Naive thymus-derived CD8-positive, alpha-beta T cell (primary cell): ENCODE measurements at regions not wholly inside any gene's neighbourhood (a gene's known extent, or its start where the extent isn't known, plus 50 kb on each side); places are given as distances from the start of the nearest gene placed in this dataset.
"Not testable (repeated sequence)": the region's sequence is repeated elsewhere in the genome, so short reads cannot be mapped to it uniquely, and the experiment has no call there.

Source experiments
- ATAC-seq, 2 donors: fragments of 150-1000 bp; cut with Tn5 transposase in 1 of 2; sonication (Bioruptor Pico), chemical (Tn5 transposase) in 1 of 2; 1 replicate in 1 of 2; 2 replicates in 1 of 2; pipeline ENCODE4 v1.10.0; 2021; ENCODE audit warnings: mild to moderate bottlenecking in 2 of 2, moderate library complexity in 2 of 2
- POLR2A ChIA-PET: fragments of 350-600 bp; sonication (Branson Sonifier 250); formaldehyde crosslinking; loops from one replicate; lab custom pipeline; 2021; ENCODE audit warnings: antibody characterized with exemption; lab: Charles Lee
- DNase-seq, 10 donors: peaks; one replicate each; pipeline versions ENCODE4 v3.0.0 to v3.0.0-alpha.2; 2020 to 2022
- H3K27ac Mint-ChIP-seq, 10 donors: one replicate each; pipeline ENCODE4 v1.8.0; 2020 to 2022; ENCODE audit warnings: mild to moderate bottlenecking in 10 of 10, mixed read lengths in 10 of 10, moderate library complexity in 4 of 10, inconsistent platforms in 1 of 10
- H3K27me3 Mint-ChIP-seq, 5 donors: one replicate each; pipeline ENCODE4 v1.8.0; 2021 to 2022; ENCODE audit warnings: mixed read lengths in 5 of 5
- H3K36me3 Mint-ChIP-seq, 3 donors: one replicate each; pipeline ENCODE4 v1.8.0; 2020 to 2022; ENCODE audit warnings: mixed read lengths in 3 of 3, mild to moderate bottlenecking in 2 of 3, inconsistent platforms in 1 of 3
- H3K4me1 Mint-ChIP-seq, 4 donors: one replicate each; pipeline ENCODE4 v1.8.0; 2021 to 2022; ENCODE audit warnings: mixed read lengths in 4 of 4
- H3K4me3 Mint-ChIP-seq, 10 donors: one replicate each; pipeline ENCODE4 v1.8.0; 2020 to 2022; ENCODE audit warnings: mild to moderate bottlenecking in 10 of 10, mixed read lengths in 10 of 10, moderate library complexity in 6 of 10, inconsistent platforms in 1 of 10
- H3K9me3 Mint-ChIP-seq, 9 donors: one replicate each; pipeline ENCODE4 v1.8.0; 2020 to 2022; ENCODE audit warnings: mixed read lengths in 9 of 9, mild to moderate bottlenecking in 3 of 9, inconsistent platforms in 1 of 9, moderate library complexity in 1 of 9

GRCh38 chr22:33167998-33168790 is 110.0 kb upstream of the SYN3 start:
- no peak for DNase-seq
- Mint-ChIP-seq H3K36me3 (no peaks in the 10 kb centered on the region), H3K4me1 (no peaks in the 10 kb centered on the region), H3K27me3 (peaks cover 2 to 26% (median 10%) of the 10 kb centered on the region in 5 donors), H3K4me3 (no peak overlapping the region), H3K27ac (no peak overlapping the region), H3K9me3 (peaks cover 0 to 3% (median 0%) of the 10 kb centered on the region in 9 donors)
- no peak for ATAC-seq
- POLR2A ChIA-PET: no interaction called here

- no peak for DNase-seq
- Mint-ChIP-seq H3K27me3 (peaks cover 2 to 34% (median 16%) of the 10 kb centered on the region in 5 donors), H3K36me3 (no peaks in the 10 kb centered on the region), H3K27ac (no peak overlapping the region), H3K4me3 (no peak overlapping the region), H3K9me3 (peaks cover 0 to 3% (median 0%) of the 10 kb centered on the region in 9 donors), H3K4me1 (no peaks in the 10 kb centered on the region)
- POLR2A ChIA-PET: no interaction called here
- no peak for ATAC-seq
Measured at GRCh38 chr22:33166206-33166605, 108.0 kb upstream of the SYN3 start.

- POLR2A ChIA-PET: no interaction called here
- Mint-ChIP-seq H3K27me3 (peaks cover 4 to 31% (median 19%) of the 10 kb centered on the region in 5 donors), H3K4me3 (no peak overlapping the region), H3K27ac (no peak overlapping the region), H3K4me1 (no peaks in the 10 kb centered on the region), H3K9me3 (peaks cover 0 to 3% (median 0%) of the 10 kb centered on the region in 9 donors), H3K36me3 (no peaks in the 10 kb centered on the region)
- no peak for ATAC-seq
- no peak for DNase-seq
Measured at GRCh38 chr22:33163815-33164214, 105.6 kb upstream of the SYN3 start.

GRCh38 chr22:33162196-33162595 is 104.0 kb upstream of the SYN3 start:
- Mint-ChIP-seq H3K27me3 (peaks cover 7 to 28% (median 19%) of the 10 kb centered on the region in 5 donors), H3K4me3 (no peak overlapping the region), H3K27ac (no peak overlapping the region), H3K9me3 (peaks cover 0 to 5% (median 3%) of the 10 kb centered on the region in 9 donors), H3K4me1 (no peaks in the 10 kb centered on the region), H3K36me3 (peaks cover 0 to 4% (median 0%) of the 10 kb centered on the region in 3 donors)
- DNase-seq (no peak), ATAC-seq (no peak)
- POLR2A ChIA-PET: no interaction called here

- Mint-ChIP-seq H3K4me3 (no peak overlapping the region), H3K9me3 (peaks cover 0 to 15% (median 7%) of the 10 kb centered on the region in 9 donors), H3K27me3 (peaks cover 11 to 40% (median 22%) of the 10 kb centered on the region in 5 donors), H3K36me3 (peaks cover 0 to 4% (median 0%) of the 10 kb centered on the region in 3 donors), H3K4me1 (no peaks in the 10 kb centered on the region), H3K27ac (no peak overlapping the region)
- ATAC-seq: no peak
- POLR2A ChIA-PET: no interaction called here
- no peak for DNase-seq
Measured at GRCh38 chr22:33160525-33160924, 102.3 kb upstream of the SYN3 start.

GRCh38 chr22:33154967-33155366 is 96.8 kb upstream of the SYN3 start:
- Mint-ChIP-seq H3K36me3 (peaks cover 0 to 18% (median 3%) of the 10 kb centered on the region in 3 donors), H3K27me3 (peaks cover 6 to 37% (median 20%) of the 10 kb centered on the region in 5 donors), H3K9me3 (peaks cover 0 to 27% (median 17%) of the 10 kb centered on the region in 9 donors)
- H3K4me1 Mint-ChIP-seq, H3K4me3 Mint-ChIP-seq, POLR2A ChIA-PET, ATAC-seq, H3K27ac Mint-ChIP-seq, DNase-seq: not testable (repeated sequence)

GRCh38 chr22:33149611-33150010 is 91.4 kb upstream of the SYN3 start:
- no peak for ATAC-seq
- H3K36me3 Mint-ChIP-seq: peaks cover 0 to 6% (median 0%) of the 10 kb centered on the region in 3 donors
- DNase-seq: no peak
- H3K27me3 Mint-ChIP-seq: peaks cover 2 to 10% (median 8%) of the 10 kb centered on the region in 5 donors
- no peak overlapping the region for H3K27ac Mint-ChIP-seq
- POLR2A ChIA-PET: no interaction called here
- peaks cover 0 to 9% (median 2%) of the 10 kb centered on the region in 9 donors for H3K9me3 Mint-ChIP-seq
- H3K4me3 Mint-ChIP-seq: no peak overlapping the region
- H3K4me1 Mint-ChIP-seq: no peaks in the 10 kb centered on the region

GRCh38 chr22:33144721-33145120 is 86.5 kb upstream of the SYN3 start:
- POLR2A ChIA-PET: no interaction called here
- H3K4me3 Mint-ChIP-seq: no peak overlapping the region
- H3K27ac Mint-ChIP-seq: no peak overlapping the region

GRCh38 chr22:33142282-33143055 is 84.3 kb upstream of the SYN3 start:
- Mint-ChIP-seq H3K36me3 (peaks cover 0 to 7% (median 0%) of the 10 kb centered on the region in 3 donors), H3K4me1 (no peaks in the 10 kb centered on the region), H3K4me3 (no peak overlapping the region), H3K9me3 (peaks cover 0 to 22% (median 9%) of the 10 kb centered on the region in 9 donors), H3K27me3 (peaks cover 4 to 26% (median 6%) of the 10 kb centered on the region in 5 donors), H3K27ac (no peak overlapping the region)
- no peak for DNase-seq
- no peak for ATAC-seq
- POLR2A ChIA-PET: no interaction called here

More at GRCh38 chr22:33144721-33145120, 86.5 kb upstream of the SYN3 start:
- DNase-seq (no peak), ATAC-seq (no peak)
- Mint-ChIP-seq H3K9me3 (peaks cover 0 to 4% (median 0%) of the 10 kb centered on the region in 9 donors), H3K27me3 (peaks cover 2 to 19% (median 4%) of the 10 kb centered on the region in 5 donors), H3K36me3 (no peaks in the 10 kb centered on the region), H3K4me1 (no peaks in the 10 kb centered on the region)

- Mint-ChIP-seq H3K9me3 (peaks cover 0 to 40% (median 15%) of the 10 kb centered on the region in 9 donors), H3K4me3 (no peak overlapping the region), H3K27me3 (peaks cover 4 to 26% (median 6%) of the 10 kb centered on the region in 5 donors), H3K36me3 (peaks cover 0 to 11% (median 0%) of the 10 kb centered on the region in 3 donors), H3K27ac (no peak overlapping the region), H3K4me1 (no peaks in the 10 kb centered on the region)
- POLR2A ChIA-PET: no interaction called here
- no peak for DNase-seq
- no peak for ATAC-seq
Measured at GRCh38 chr22:33139937-33140336, 81.8 kb upstream of the SYN3 start.

GRCh38 chr22:33138333-33138732 is 80.2 kb upstream of the SYN3 start:
- Mint-ChIP-seq H3K9me3 (peaks cover 0 to 46% (median 15%) of the 10 kb centered on the region in 9 donors), H3K36me3 (peaks cover 0 to 11% (median 0%) of the 10 kb centered on the region in 3 donors), H3K27me3 (peaks cover 4 to 26% (median 4%) of the 10 kb centered on the region in 5 donors)
- H3K27ac Mint-ChIP-seq, H3K4me1 Mint-ChIP-seq, H3K4me3 Mint-ChIP-seq, ATAC-seq, DNase-seq, POLR2A ChIA-PET: not testable (repeated sequence)

- ATAC-seq (no peak), DNase-seq (no peak)
- Mint-ChIP-seq H3K4me1 (no peaks in the 10 kb centered on the region), H3K4me3 (no peak overlapping the region), H3K9me3 (peaks cover 0 to 13% (median 5%) of the 10 kb centered on the region in 9 donors), H3K36me3 (no peaks in the 10 kb centered on the region), H3K27me3 (peaks cover 4 to 22% (median 11%) of the 10 kb centered on the region in 5 donors), H3K27ac (no peak overlapping the region)
- POLR2A ChIA-PET: no interaction called here
Measured at GRCh38 chr22:33130473-33130872, 72.3 kb upstream of the SYN3 start.

GRCh38 chr22:33129621-33130020 is 71.4 kb upstream of the SYN3 start:
- Mint-ChIP-seq H3K27me3 (peaks cover 5 to 22% (median 15%) of the 10 kb centered on the region in 5 donors), H3K4me3 (no peak overlapping the region), H3K4me1 (no peaks in the 10 kb centered on the region), H3K9me3 (peaks cover 0 to 13% (median 4%) of the 10 kb centered on the region in 9 donors), H3K27ac (no peak overlapping the region), H3K36me3 (no peaks in the 10 kb centered on the region)
- POLR2A ChIA-PET: no interaction called here
- no peak for ATAC-seq
- DNase-seq: no peak
